ENCODE measurements at regions not wholly inside any gene's neighbourhood (a gene's known extent, or its start where the extent isn't known, plus 50 kb on each side); places are given as distances from the start of the nearest gene placed in this dataset.

- ATAC-seq: no peak
- Histone ChIP-seq H3K36me3 (no peaks in the 10 kb centered on the region), H3K4me3 (no peak overlapping the region), H3K27ac (no peak overlapping the region), H3K4me1 (no peaks in the 10 kb centered on the region), H3K9me3 (no peaks in the 10 kb centered on the region), H3K27me3 (no peaks in the 10 kb centered on the region)
- WGBS, 2 donors (ENCODE audit: low coverage in 1 of 2): 17 to 70% methylated on average over 1 of the region's 1 CpG
- TF ChIP-seq, protein P1, sequence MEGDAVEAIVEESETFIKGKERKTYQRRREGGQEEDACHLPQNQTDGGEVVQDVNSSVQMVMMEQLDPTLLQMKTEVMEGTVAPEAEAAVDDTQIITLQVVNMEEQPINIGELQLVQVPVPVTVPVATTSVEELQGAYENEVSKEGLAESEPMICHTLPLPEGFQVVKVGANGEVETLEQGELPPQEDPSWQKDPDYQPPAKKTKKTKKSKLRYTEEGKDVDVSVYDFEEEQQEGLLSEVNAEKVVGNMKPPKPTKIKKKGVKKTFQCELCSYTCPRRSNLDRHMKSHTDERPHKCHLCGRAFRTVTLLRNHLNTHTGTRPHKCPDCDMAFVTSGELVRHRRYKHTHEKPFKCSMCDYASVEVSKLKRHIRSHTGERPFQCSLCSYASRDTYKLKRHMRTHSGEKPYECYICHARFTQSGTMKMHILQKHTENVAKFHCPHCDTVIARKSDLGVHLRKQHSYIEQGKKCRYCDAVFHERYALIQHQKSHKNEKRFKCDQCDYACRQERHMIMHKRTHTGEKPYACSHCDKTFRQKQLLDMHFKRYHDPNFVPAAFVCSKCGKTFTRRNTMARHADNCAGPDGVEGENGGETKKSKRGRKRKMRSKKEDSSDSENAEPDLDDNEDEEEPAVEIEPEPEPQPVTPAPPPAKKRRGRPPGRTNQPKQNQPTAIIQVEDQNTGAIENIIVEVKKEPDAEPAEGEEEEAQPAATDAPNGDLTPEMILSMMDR (IDR thresholded peaks at IDR 0.05): no peak
- no peak for TF ChIP-seq POLR2AphosphoS5 (IDR thresholded peaks at IDR 0.05)
- TF ChIP-seq EP300 (IDR thresholded peaks at IDR 0.05): no peak
- no peak for TF ChIP-seq POLR2A (IDR thresholded peaks at IDR 0.05)
Observed at GRCh38 chr21:18608226-18608625, 204.6 kb upstream of the TMPRSS15 start.

DNA sequence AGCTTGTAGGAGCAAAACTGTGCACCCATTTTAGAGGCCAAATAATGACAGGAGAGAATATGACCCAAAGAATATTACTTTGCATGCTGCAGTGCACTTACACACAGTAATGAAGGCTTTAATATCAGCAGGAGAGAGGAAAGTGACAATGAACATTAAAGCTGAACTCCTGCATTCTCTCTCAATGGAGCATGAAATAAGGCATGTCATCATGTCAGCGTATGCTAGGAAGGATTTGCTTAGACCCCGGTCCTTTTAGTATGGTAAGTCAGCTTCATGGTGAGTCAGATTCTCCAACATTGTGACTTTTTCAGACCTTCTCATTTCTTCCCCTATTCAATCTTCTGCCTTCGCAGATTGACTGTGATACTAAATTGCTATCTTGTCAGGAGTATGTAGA is 210.7 kb upstream of the TMPRSS15 start:
- H3K27ac ChIP-seq: no peak overlapping the region
- H3K4me1 ChIP-seq: no peaks in the 10 kb centered on the region
- H3K27me3 ChIP-seq: no peaks in the 10 kb centered on the region
- H3K4me3 ChIP-seq: no peak overlapping the region
- 83 to 90% methylated on average over 3 of the region's 3 CpGs for WGBS, 2 donors (ENCODE audit: low coverage in 1 of 2)
- no peaks in the 10 kb centered on the region for H3K36me3 ChIP-seq
- no peak for ATAC-seq
- no peaks in the 10 kb centered on the region for H3K9me3 ChIP-seq
- TF ChIP-seq POLR2A (IDR thresholded peaks at IDR 0.05) (no peak), EP300 (IDR thresholded peaks at IDR 0.05) (no peak), POLR2AphosphoS5 (IDR thresholded peaks at IDR 0.05) (no peak)
- TF ChIP-seq, protein P1 (IDR thresholded peaks at IDR 0.05): no peak

DNA sequence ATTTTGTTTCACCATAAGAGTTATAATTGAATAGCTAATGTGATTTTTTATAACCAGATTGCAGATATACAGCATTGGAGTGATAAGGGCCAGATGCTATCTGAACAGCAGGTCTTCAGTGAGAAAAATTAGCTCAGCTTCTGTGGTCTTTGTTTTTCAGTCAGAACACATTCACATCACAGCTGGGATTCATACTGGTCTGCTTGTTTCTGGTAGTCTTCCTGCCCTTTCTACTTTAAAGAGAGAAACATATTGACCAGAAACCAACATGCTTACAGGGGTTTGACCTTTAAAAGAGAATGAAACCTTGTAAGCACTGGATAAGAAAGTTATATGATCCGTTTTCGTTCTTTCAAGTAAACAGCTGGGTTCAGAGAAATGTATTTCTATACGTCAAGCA is 213.7 kb upstream of the TMPRSS15 start:
- no peak for ATAC-seq
- Histone ChIP-seq H3K27me3 (no peaks in the 10 kb centered on the region), H3K4me1 (no peaks in the 10 kb centered on the region), H3K4me3 (no peak overlapping the region), H3K9me3 (no peaks in the 10 kb centered on the region), H3K36me3 (no peaks in the 10 kb centered on the region), H3K27ac (no peak overlapping the region)
- WGBS, 2 donors (ENCODE audit: low coverage in 1 of 2): 21 to 42% methylated on average over 3 of the region's 3 CpGs
- no peak for TF ChIP-seq POLR2AphosphoS5 (IDR thresholded peaks at IDR 0.05)
- TF ChIP-seq EP300 (IDR thresholded peaks at IDR 0.05): no peak
- TF ChIP-seq POLR2A (IDR thresholded peaks at IDR 0.05): no peak
- TF ChIP-seq, protein P1 (IDR thresholded peaks at IDR 0.05): no peak

DNA sequence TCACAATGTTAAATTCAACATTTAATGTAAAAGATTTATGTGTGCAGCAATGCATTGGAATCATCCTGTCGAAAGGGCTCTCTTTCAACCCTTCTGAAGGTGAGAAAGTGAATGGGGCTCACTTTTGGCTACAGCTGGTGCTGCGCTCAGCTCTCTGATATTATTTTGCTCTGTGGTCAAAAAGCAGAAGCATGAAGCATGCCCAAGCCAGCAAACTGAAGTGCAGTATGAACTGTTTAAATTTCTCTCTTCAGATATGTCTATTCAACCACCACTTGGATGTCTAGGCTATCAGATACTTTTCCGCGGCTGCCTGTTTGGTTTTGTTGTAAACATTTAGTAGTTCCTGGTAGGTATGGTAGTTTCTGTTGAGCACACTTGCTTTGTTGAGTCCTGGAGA is 216.9 kb upstream of the TMPRSS15 start:
- Histone ChIP-seq H3K27me3 (no peaks in the 10 kb centered on the region), H3K4me3 (no peak overlapping the region), H3K9me3 (no peaks in the 10 kb centered on the region), H3K36me3 (no peaks in the 10 kb centered on the region), H3K4me1 (no peaks in the 10 kb centered on the region), H3K27ac (no peak overlapping the region)
- ATAC-seq: no peak
- WGBS, 2 donors (ENCODE audit: low coverage in 1 of 2): 33 to 73% methylated on average over 2 to 4 of the region's 4 CpGs
- TF ChIP-seq POLR2AphosphoS5 (IDR thresholded peaks at IDR 0.05) (no peak), EP300 (IDR thresholded peaks at IDR 0.05) (no peak), POLR2A (IDR thresholded peaks at IDR 0.05) (no peak)
- TF ChIP-seq, protein P1 (IDR thresholded peaks at IDR 0.05): no peak

- H3K4me3 ChIP-seq: no peak overlapping the region
- H3K4me1 ChIP-seq: no peaks in the 10 kb centered on the region
- H3K36me3 ChIP-seq: no peaks in the 10 kb centered on the region
- TF ChIP-seq EP300 (IDR thresholded peaks at IDR 0.05): no peak
- TF ChIP-seq POLR2A (IDR thresholded peaks at IDR 0.05): no peak
- TF ChIP-seq, protein P1 (IDR thresholded peaks at IDR 0.05): no peak
- no peak for TF ChIP-seq POLR2AphosphoS5 (IDR thresholded peaks at IDR 0.05)
- H3K27ac ChIP-seq: no peak overlapping the region
- no peaks in the 10 kb centered on the region for H3K27me3 ChIP-seq
- H3K9me3 ChIP-seq: no peaks in the 10 kb centered on the region
- ATAC-seq: no peak
Observed at GRCh38 chr21:18622383-18622782, 218.8 kb upstream of the TMPRSS15 start.

Data from gastroesophageal sphincter (tissue), 4 donors.